ENCODE measurements at regions not wholly inside any gene's neighbourhood (a gene's known extent, or its start where the extent isn't known, plus 50 kb on each side); places are given as distances from the start of the nearest gene placed in this dataset.

DNA sequence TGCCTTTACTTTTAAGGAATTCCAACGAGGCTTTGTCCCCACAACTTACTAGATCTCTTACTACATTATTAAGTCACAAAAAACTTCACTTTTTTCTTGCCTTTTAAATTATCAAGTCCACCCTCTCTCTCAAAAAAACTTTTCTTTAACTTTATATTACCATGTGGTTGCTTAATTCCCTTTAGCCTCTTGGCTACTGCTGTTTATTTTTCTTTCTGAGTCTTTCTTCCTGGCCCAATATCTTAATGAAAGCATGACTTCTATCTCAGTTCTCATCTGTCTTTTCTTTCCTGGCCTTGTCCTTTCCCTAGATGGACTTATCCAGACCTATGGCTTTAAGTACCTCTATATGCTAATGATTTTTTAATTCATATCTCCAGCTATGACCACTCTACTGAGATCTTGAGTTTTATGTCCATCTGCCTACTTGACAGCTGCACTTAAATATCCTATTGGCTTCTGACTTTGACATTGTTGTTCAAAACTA is 710.5 kb downstream of the RFPL4B start:
- no peaks in the 10 kb centered on the region for H3K4me1 ChIP-seq (ENCODE audit: control insufficient read depth in 4 of 4, insufficient read depth in 4 of 4, low read length in 3 of 4)
- no peak overlapping the region for H3K4me3 ChIP-seq (ENCODE audit: low read depth in 1 of 3, low read length in 3 of 3)
- H3K9me3 ChIP-seq (ENCODE audit: control insufficient read depth in 4 of 4, low read length in 3 of 4), result no peaks in the 10 kb centered on the region
- no peaks in the 10 kb centered on the region for H3K27me3 ChIP-seq (ENCODE audit: control insufficient read depth in 4 of 4, insufficient read depth in 4 of 4, low read length in 3 of 4)
- 47% methylated on average over 1 of the region's 1 CpG for WGBS
- no peak for DNase-seq (ENCODE audit: low spot score)
- H3K9ac ChIP-seq (ENCODE audit: low read depth in 1 of 2, low read length in 2 of 2), result no peak overlapping the region
- H3K27ac ChIP-seq (ENCODE audit: low read depth in 1 of 2, low read length in 2 of 2), result no peak overlapping the region
- H3K36me3 ChIP-seq (ENCODE audit: control insufficient read depth in 4 of 4, insufficient read depth in 3 of 4, low read depth in 1 of 4, low read length in 3 of 4), result no peaks in the 10 kb centered on the region
- TF ChIP-seq NR2F2 (IDR thresholded peaks at IDR 0.05), result no peak
- no peak for TF ChIP-seq GABPA (IDR thresholded peaks at IDR 0.05 in 1 of 2, conservative IDR thresholded peaks at IDR 0.05 in 1 of 2)
- no peak for TF ChIP-seq REST (IDR thresholded peaks at IDR 0.05)
- no peak for TF ChIP-seq RAD21 (IDR thresholded peaks at IDR 0.05)
- no peak for TF ChIP-seq RXRA (IDR thresholded peaks at IDR 0.05)

GRCh38 chr6:113060664-113061063 is 713.5 kb downstream of the RFPL4B start:
- Histone ChIP-seq H3K4me3 (ENCODE audit: low read depth in 1 of 3, low read length in 3 of 3) (no peak overlapping the region), H3K4me1 (ENCODE audit: control insufficient read depth in 4 of 4, insufficient read depth in 4 of 4, low read length in 3 of 4) (no peaks in the 10 kb centered on the region), H3K27me3 (ENCODE audit: control insufficient read depth in 4 of 4, insufficient read depth in 4 of 4, low read length in 3 of 4) (no peaks in the 10 kb centered on the region), H3K9ac (ENCODE audit: low read depth in 1 of 2, low read length in 2 of 2) (no peak overlapping the region), H3K27ac (ENCODE audit: low read depth in 1 of 2, low read length in 2 of 2) (no peak overlapping the region), H3K36me3 (ENCODE audit: control insufficient read depth in 4 of 4, insufficient read depth in 3 of 4, low read depth in 1 of 4, low read length in 3 of 4) (no peaks in the 10 kb centered on the region), H3K9me3 (ENCODE audit: control insufficient read depth in 4 of 4, low read length in 3 of 4) (no peaks in the 10 kb centered on the region)
- WGBS, result 50% methylated on average over 2 of the region's 2 CpGs
- TF ChIP-seq RXRA (IDR thresholded peaks at IDR 0.05) (no peak), GABPA (IDR thresholded peaks at IDR 0.05 in 1 of 2, conservative IDR thresholded peaks at IDR 0.05 in 1 of 2) (no peak), ZBTB33 (IDR thresholded peaks at IDR 0.05) (no peak), TAF1 (conservative IDR thresholded peaks at IDR 0.05) (no peak), NR2F2 (IDR thresholded peaks at IDR 0.05) (no peak), JUND (IDR thresholded peaks at IDR 0.05) (no peak), ATF3 (IDR thresholded peaks at IDR 0.05) (no peak), YY1 (IDR thresholded peaks at IDR 0.05) (no peak)
- TF ChIP-seq, protein P1, sequence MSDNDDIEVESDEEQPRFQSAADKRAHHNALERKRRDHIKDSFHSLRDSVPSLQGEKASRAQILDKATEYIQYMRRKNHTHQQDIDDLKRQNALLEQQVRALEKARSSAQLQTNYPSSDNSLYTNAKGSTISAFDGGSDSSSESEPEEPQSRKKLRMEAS (IDR thresholded peaks at IDR 0.05), result no peak
- DNase-seq (ENCODE audit: low spot score), result no peak

GRCh38 chr6:113065611-113066010 is 718.5 kb downstream of the RFPL4B start:
- Histone ChIP-seq H3K4me3 (ENCODE audit: low read depth in 1 of 3, low read length in 3 of 3) (no peak overlapping the region), H3K9me3 (ENCODE audit: control insufficient read depth in 4 of 4, low read length in 3 of 4) (no peaks in the 10 kb centered on the region), H3K27me3 (ENCODE audit: control insufficient read depth in 4 of 4, insufficient read depth in 4 of 4, low read length in 3 of 4) (no peaks in the 10 kb centered on the region), H3K4me1 (ENCODE audit: control insufficient read depth in 4 of 4, insufficient read depth in 4 of 4, low read length in 3 of 4) (no peaks in the 10 kb centered on the region), H3K9ac (ENCODE audit: low read depth in 1 of 2, low read length in 2 of 2) (no peak overlapping the region), H3K27ac (ENCODE audit: low read depth in 1 of 2, low read length in 2 of 2) (no peak overlapping the region), H3K36me3 (ENCODE audit: control insufficient read depth in 4 of 4, insufficient read depth in 3 of 4, low read depth in 1 of 4, low read length in 3 of 4) (no peaks in the 10 kb centered on the region)
- whole genome bisulfite sequencing, result 48% methylated on average over 2 of the region's 2 CpGs
- TF ChIP-seq RAD21 (IDR thresholded peaks at IDR 0.05) (peak; percentile 37 to 51), ATF3 (IDR thresholded peaks at IDR 0.05) (no peak), FOXA2 (IDR thresholded peaks at IDR 0.05) (no peak), YY1 (IDR thresholded peaks at IDR 0.05) (no peak), EGR1 (IDR thresholded peaks at IDR 0.05; ENCODE audit: low read depth in 2 of 2) (no peak), RXRA (IDR thresholded peaks at IDR 0.05) (peak; percentile 56 to 66), NR2F2 (IDR thresholded peaks at IDR 0.05) (peak; percentile 91), GABPA (IDR thresholded peaks at IDR 0.05 in 1 of 2, conservative IDR thresholded peaks at IDR 0.05 in 1 of 2) (no peak), SP1 (IDR thresholded peaks at IDR 0.05) (peak; percentile 20)
- TF ChIP-seq, protein P2, sequence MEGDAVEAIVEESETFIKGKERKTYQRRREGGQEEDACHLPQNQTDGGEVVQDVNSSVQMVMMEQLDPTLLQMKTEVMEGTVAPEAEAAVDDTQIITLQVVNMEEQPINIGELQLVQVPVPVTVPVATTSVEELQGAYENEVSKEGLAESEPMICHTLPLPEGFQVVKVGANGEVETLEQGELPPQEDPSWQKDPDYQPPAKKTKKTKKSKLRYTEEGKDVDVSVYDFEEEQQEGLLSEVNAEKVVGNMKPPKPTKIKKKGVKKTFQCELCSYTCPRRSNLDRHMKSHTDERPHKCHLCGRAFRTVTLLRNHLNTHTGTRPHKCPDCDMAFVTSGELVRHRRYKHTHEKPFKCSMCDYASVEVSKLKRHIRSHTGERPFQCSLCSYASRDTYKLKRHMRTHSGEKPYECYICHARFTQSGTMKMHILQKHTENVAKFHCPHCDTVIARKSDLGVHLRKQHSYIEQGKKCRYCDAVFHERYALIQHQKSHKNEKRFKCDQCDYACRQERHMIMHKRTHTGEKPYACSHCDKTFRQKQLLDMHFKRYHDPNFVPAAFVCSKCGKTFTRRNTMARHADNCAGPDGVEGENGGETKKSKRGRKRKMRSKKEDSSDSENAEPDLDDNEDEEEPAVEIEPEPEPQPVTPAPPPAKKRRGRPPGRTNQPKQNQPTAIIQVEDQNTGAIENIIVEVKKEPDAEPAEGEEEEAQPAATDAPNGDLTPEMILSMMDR (IDR thresholded peaks at IDR 0.05; ENCODE audit: low read depth, low read length, missing input control), result no peak
- TF ChIP-seq, protein P1 (IDR thresholded peaks at IDR 0.05), result no peak
- no peak for DNase-seq (ENCODE audit: low spot score)
